HCT116 (cell line): ENCODE measurements at regions not wholly inside any gene's neighbourhood (a gene's known extent, or its start where the extent isn't known, plus 50 kb on each side); places are given as distances from the start of the nearest gene placed in this dataset.

Experiments used
- ATAC-seq: fragments of 200-7000 bp; cut with Tn5 transposase; 2 replicates; pipeline ENCODE4 v1.9.1; 2020; ENCODE audit warnings: mild to moderate bottlenecking, moderate library complexity
- BruUV-seq: library from RNA; stranded (reverse); fragments of 400-500 nt; replicated peaks from 2 replicates; lab custom pipeline; 2021; lab: Mats Ljungman, UMichigan
- CTCF ChIA-PET: fragments of 300-600 bp; sonication (Branson Sonifier 250); formaldehyde crosslinking; loops from one replicate; lab custom pipeline; 2021; ENCODE audit warnings: antibody characterized with exemption; lab: Charles Lee
- POLR2A ChIA-PET: fragments of 300-600, 350-600 bp; sonication (Branson Sonifier 250); formaldehyde crosslinking; loops from one replicate; lab custom pipeline; 2021; ENCODE audit warnings: antibody characterized with exemption; lab: Charles Lee
- RAD21 ChIA-PET, 2 experiments: fragments of 300-600 bp; sonication (Branson Sonifier 250); formaldehyde crosslinking; loops; one replicate each; lab custom pipeline; 2023; ENCODE audit warnings: low total read pairs in 2 of 2; ENCODE audit not compliant: uncharacterized antibody in 2 of 2, unreplicated experiment in 2 of 2, low non-redundant PET in 1 of 2; lab: Charles Lee
- DNase-seq: peaks from one replicate; pipeline ENCODE4 v3.0.0-alpha.2; 2010; ENCODE audit warnings: low read depth, low spot score
- H2AFZ ChIP-seq: fragments of 200-600 bp; shearing (Covaris generic), sonication (generic); 2 replicates; pipeline ENCODE4 v1.6.1; 2017; ENCODE audit warnings: low read depth, mixed run types, mixed read lengths, antibody characterized with exemption, low read length; ENCODE audit not compliant: poor library complexity, severe bottlenecking
- H3K27ac ChIP-seq: 2 replicates; pipeline ENCODE4 v1.5.1; 2012; ENCODE audit warnings: low read depth, low read length
- H3K27me3 ChIP-seq: fragments of 200-600 bp; sonication (generic); 2 replicates; pipeline ENCODE4 v1.6.1; 2016; ENCODE audit warnings: mixed run types, low read length, mixed read lengths; ENCODE audit not compliant: insufficient read depth
- H3K36me3 ChIP-seq, 2 experiments: fragments of 200-500 bp in 1 of 2; fragments of 200-600 bp in 1 of 2; sonication (Bioruptor generic) in 1 of 2; sonication (generic) in 1 of 2; 2 replicates each; pipeline versions ENCODE4 v1.5.1 to v1.6.1; 2014 to 2016; ENCODE audit warnings: low read length in 2 of 2, inconsistent platforms in 1 of 2, mixed read lengths in 1 of 2, mixed run types in 1 of 2; ENCODE audit not compliant: insufficient read depth in 2 of 2, control insufficient read depth in 1 of 2
- H3K4me1 ChIP-seq, 2 experiments: fragments of 200-600 bp in 1 of 2; sonication (generic) in 1 of 2; 2 replicates each; pipeline versions ENCODE4 v1.5.1 to v1.6.1; 2012 to 2017; ENCODE audit warnings: low read length in 2 of 2, inconsistent platforms in 1 of 2, mild to moderate bottlenecking in 1 of 2, mixed read lengths in 1 of 2, mixed run types in 1 of 2, moderate library complexity in 1 of 2; ENCODE audit not compliant: insufficient read depth in 2 of 2, control insufficient read depth in 1 of 2
- H3K4me2 ChIP-seq: fragments of 200-600 bp; sonication (generic); 2 replicates; pipeline ENCODE4 v1.6.1; 2017; ENCODE audit warnings: mixed run types, low read length, mixed read lengths
- H3K4me3 ChIP-seq, 2 experiments: fragments of 200-600 bp in 1 of 2; sonication (generic) in 1 of 2; replicated peaks in 1 of 2; 2 replicates each; pipeline ENCODE4 v1.5.1; 2011 to 2016; ENCODE audit warnings: low read length in 2 of 2, control low read depth in 1 of 2, low read depth in 1 of 2, mild to moderate bottlenecking in 1 of 2, mixed read lengths in 1 of 2, mixed run types in 1 of 2
- H3K79me2 ChIP-seq: fragments of 200-600 bp; sonication (generic); 2 replicates; pipeline ENCODE4 v1.6.1; 2017; ENCODE audit warnings: mild to moderate bottlenecking, mixed run types, low read length, moderate library complexity, mixed read lengths; ENCODE audit not compliant: insufficient read depth
- H3K9ac ChIP-seq: fragments of 200-600 bp; sonication (generic); 2 replicates; pipeline ENCODE4 v1.6.1; 2016; ENCODE audit warnings: low read length, mixed read lengths
- H3K9me2 ChIP-seq: fragments of 200-600 bp; sonication (generic), shearing (Covaris generic); 2 replicates; pipeline ENCODE4 v1.6.1; 2017; ENCODE audit warnings: mixed run types, mild to moderate bottlenecking, moderate library complexity; ENCODE audit not compliant: insufficient read depth
- H3K9me3 ChIP-seq, 2 experiments: fragments of 200-500 bp in 1 of 2; fragments of 200-600 bp in 1 of 2; sonication (Bioruptor generic) in 1 of 2; sonication (generic) in 1 of 2; 2 replicates each; pipeline ENCODE4 v1.6.1; 2014 to 2017; ENCODE audit warnings: low read length in 2 of 2, mixed read lengths in 2 of 2, inconsistent platforms in 1 of 2, low read depth in 1 of 2, mild to moderate bottlenecking in 1 of 2, mixed run types in 1 of 2, moderate library complexity in 1 of 2; ENCODE audit not compliant: control insufficient read depth in 1 of 2, insufficient read depth in 1 of 2
- H4K20me1 ChIP-seq: fragments of 200-600 bp; sonication (generic), shearing (Covaris generic); 2 replicates; pipeline ENCODE4 v1.6.1; 2017; ENCODE audit warnings: mixed run types, mild to moderate bottlenecking, moderate library complexity; ENCODE audit not compliant: insufficient read depth
- ATF3 ChIP-seq: IDR thresholded peaks from 2 replicates; pipeline ENCODE4 v1.6.1; 2012
- CBX3 ChIP-seq: IDR thresholded peaks from 2 replicates; pipeline ENCODE4 v1.6.1; 2012; ENCODE audit warnings: low read depth
- CEBPB ChIP-seq: IDR thresholded peaks from 2 replicates; pipeline ENCODE4 v1.6.1; 2012; ENCODE audit warnings: low read depth
- CTCF ChIP-seq, 3 experiments: fragments of 200-600 bp in 1 of 3; sonication (generic) in 1 of 3; IDR thresholded peaks in 2 of 3; conservative IDR thresholded peaks in 1 of 3; 2 replicates each; pipeline ENCODE4 v1.5.1; 2012 to 2017; ENCODE audit warnings: low read depth in 2 of 3, low read length in 2 of 3, antibody characterized with exemption in 1 of 3, borderline replicate concordance in 1 of 3, control low read depth in 1 of 3, mild to moderate bottlenecking in 1 of 3, mixed read lengths in 1 of 3, mixed run types in 1 of 3, moderate library complexity in 1 of 3; ENCODE audit not compliant: insufficient read depth in 1 of 3
- EZH2 ChIP-seq: fragments of 200-600 bp; sonication (generic); IDR thresholded peaks from 2 replicates; pipeline ENCODE4 v1.6.1; 2017; ENCODE audit warnings: antibody characterized with exemption, mixed run types
- FOSL1 ChIP-seq: IDR thresholded peaks from 2 replicates; pipeline ENCODE4 v1.6.1; 2012; ENCODE audit warnings: low read depth
- MAX ChIP-seq: IDR thresholded peaks from 2 replicates; pipeline ENCODE4 v1.6.1; 2012
- RAD21 ChIP-seq: IDR thresholded peaks from 2 replicates; pipeline ENCODE4 v1.6.1; 2012; ENCODE audit warnings: low read depth, mild to moderate bottlenecking
- SIN3A ChIP-seq: IDR thresholded peaks from 2 replicates; pipeline ENCODE4 v1.6.1; 2012; ENCODE audit warnings: low read depth
- SP1 ChIP-seq: IDR thresholded peaks from 2 replicates; pipeline ENCODE4 v1.6.1; 2012; ENCODE audit warnings: low read depth
- ZBTB33 ChIP-seq: IDR thresholded peaks from 2 replicates; pipeline ENCODE4 v1.6.1; 2011; ENCODE audit warnings: mild to moderate bottlenecking, low read length, moderate library complexity; ENCODE audit not compliant: insufficient replicate concordance; ENCODE audit errors: extremely low read depth
- intact Hi-C: fragments of 100-400 bp; cut with micrococcal nuclease; formaldehyde crosslinking; loops from 2 replicates; pipeline ENCODE4 v1.10.0; 2022

- ChIA-PET CTCF (no interaction called here), POLR2A (no interaction called here), RAD21 (no interaction called here)
- Histone ChIP-seq H3K27me3 (no peaks in the 10 kb centered on the region), H3K9me2 (no peaks in the 10 kb centered on the region), H3K9ac (no peak overlapping the region), H3K27ac (no peak overlapping the region), H3K4me2 (no peak overlapping the region), H3K79me2 (no peaks in the 10 kb centered on the region), H3K36me3 (no peaks in the 10 kb centered on the region), H3K4me3 (no peak overlapping the region), H3K4me1 (peaks cover 0 to 6% of the 10 kb centered on the region in 2 experiments; a peak in 2 of 4 replicates), H3K9me3 (no peaks in the 10 kb centered on the region), H4K20me1 (no peaks in the 10 kb centered on the region), H2AFZ (no peak overlapping the region)
- intact Hi-C loops = no loop called here
- ATAC-seq = no peak
- TF ChIP-seq SIN3A (no peak), SP1 (no peak), ZBTB33 (no peak), RAD21 (no peak), FOSL1 (no peak), ATF3 (no peak), CTCF (IDR thresholded peaks at IDR 0.05 in 2 of 3, conservative IDR thresholded peaks at IDR 0.05 in 1 of 3; ENCODE audit: borderline replicate concordance in 1 of 3, insufficient read depth in 1 of 3, low read depth in 2 of 3, low read length in 2 of 3) (no peak), EZH2 (no peak), MAX (no peak), CBX3 (no peak), CEBPB (no peak)
- DNase-seq = no peak
- BruUV-seq = no TSS peak
These were observed 95.6 kb downstream of the OLFM1 start for GRCh38 chr9:135183069-135183468.
